ENCODE measurements at regions not wholly inside any gene's neighbourhood (a gene's known extent, or its start where the extent isn't known, plus 50 kb on each side); places are given as distances from the start of the nearest gene placed in this dataset.

- TF ChIP-seq CTCF (IDR thresholded peaks at IDR 0.05 in 2 of 3, conservative IDR thresholded peaks at IDR 0.05 in 1 of 3; ENCODE audit: borderline replicate concordance in 1 of 3, insufficient read depth in 1 of 3, low read depth in 2 of 3, low read length in 2 of 3): no peak
- TF ChIP-seq ZBTB33 (IDR thresholded peaks at IDR 0.05; ENCODE audit: extremely low read depth, insufficient replicate concordance, low read length): no peak
Observed at GRCh38 chr9:89768650-89769071, 163.8 kb downstream of the GADD45G start.
